Gastrocnemius medialis (tissue), 4 donors: ENCODE measurements at regions not wholly inside any gene's neighbourhood (a gene's known extent, or its start where the extent isn't known, plus 50 kb on each side); places are given as distances from the start of the nearest gene placed in this dataset.

Source experiments
- CTCF ChIP-seq, 5 experiments: fragments of 450-650 bp in 3 of 5; fragments of 200-600 bp in 2 of 5; sonication (generic) in 2 of 5; IDR thresholded peaks in 4 of 5; conservative IDR thresholded peaks in 1 of 5; 1 replicate in 4 of 5; 2 replicates in 1 of 5; pipeline ENCODE4 v1.5.1; 2016 to 2019; ENCODE audit warnings: antibody characterized with exemption in 5 of 5, mild to moderate bottlenecking in 3 of 5, moderate library complexity in 3 of 5
- POLR2A ChIP-seq, 2 donors: fragments of 450-650 bp; IDR thresholded peaks; one replicate each; pipeline ENCODE4 v1.6.1; 2017; ENCODE audit warnings: antibody characterized with exemption in 2 of 2, mild to moderate bottlenecking in 2 of 2, moderate library complexity in 2 of 2

GRCh38 chr4:167581449-167581965 is 347.2 kb upstream of the SPOCK3 start:
- TF ChIP-seq CTCF (IDR thresholded peaks at IDR 0.05 in 4 of 5, conservative IDR thresholded peaks at IDR 0.05 in 1 of 5) (no peak), POLR2A (IDR thresholded peaks at IDR 0.05) (no peak)
